Nephron progenitor cell (in vitro differentiated cells): ENCODE measurements at regions not wholly inside any gene's neighbourhood (a gene's known extent, or its start where the extent isn't known, plus 50 kb on each side); places are given as distances from the start of the nearest gene placed in this dataset.
A peak's percentile ranks its signal among the peaks of the same experiment; 100 is the strongest.
"Not testable (repeated sequence)": the region's sequence is repeated elsewhere in the genome, so short reads cannot be mapped to it uniquely, and the experiment has no call there.

Experiments used
- DNase-seq: peaks from one replicate; pipeline ENCODE4 v3.0.0; 2021
- H3K27ac Mint-ChIP-seq: 2 replicates; pipeline ENCODE4 v1.8.0; 2021; ENCODE audit warnings: mild to moderate bottlenecking, moderate library complexity, mixed read lengths
- H3K27me3 Mint-ChIP-seq: 2 replicates; pipeline ENCODE4 v1.8.0; 2021; ENCODE audit warnings: mild to moderate bottlenecking, low read depth, mixed read lengths; ENCODE audit not compliant: poor library complexity
- H3K36me3 Mint-ChIP-seq: 2 replicates; pipeline ENCODE4 v1.8.0; 2021; ENCODE audit warnings: low read depth, mixed read lengths
- H3K4me1 Mint-ChIP-seq: 2 replicates; pipeline ENCODE4 v1.8.0; 2021; ENCODE audit warnings: mixed read lengths
- H3K4me3 Mint-ChIP-seq: 2 replicates; pipeline ENCODE4 v1.8.0; 2021; ENCODE audit warnings: mild to moderate bottlenecking, moderate library complexity, mixed read lengths
- H3K9me3 Mint-ChIP-seq: 2 replicates; pipeline ENCODE4 v1.8.0; 2021; ENCODE audit warnings: mild to moderate bottlenecking, moderate library complexity, mixed read lengths
- TF ChIP-seq, protein P1 (sequence below): fragments of 200-600 bp; sonication (generic); IDR thresholded peaks from 2 replicates; pipeline ENCODE4 v1.5.0; 2021; ENCODE audit warnings: antibody characterized with exemption

DNA sequence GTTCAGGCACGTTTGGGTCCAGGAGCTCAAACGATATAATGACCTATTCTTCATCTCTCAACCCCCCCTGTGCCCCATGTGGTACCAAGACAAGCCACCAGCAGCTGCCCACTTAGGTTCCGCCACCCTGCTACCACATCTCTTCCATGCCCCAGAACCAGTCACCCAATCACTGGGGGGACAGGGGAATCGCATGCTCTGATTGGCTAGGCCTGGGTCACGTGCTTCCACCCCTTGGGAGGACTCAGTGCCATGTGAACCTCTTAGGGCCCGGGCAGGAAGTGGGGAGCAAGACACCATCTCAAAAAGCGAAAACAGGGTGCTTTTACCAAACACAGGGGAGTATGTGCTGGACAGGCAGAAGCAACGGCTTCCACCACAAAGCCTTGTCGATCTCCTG, 91.3 kb downstream of the KATNIP start:
- Mint-ChIP-seq H3K36me3 (peaks cover 12% of the 10 kb centered on the region), H3K4me1 (peaks cover 40% of the 10 kb centered on the region), H3K4me3 (no peak overlapping the region), H3K27ac (no peak overlapping the region), H3K27me3 (peaks cover 13% of the 10 kb centered on the region), H3K9me3 (no peaks in the 10 kb centered on the region)
- TF ChIP-seq, protein P1, sequence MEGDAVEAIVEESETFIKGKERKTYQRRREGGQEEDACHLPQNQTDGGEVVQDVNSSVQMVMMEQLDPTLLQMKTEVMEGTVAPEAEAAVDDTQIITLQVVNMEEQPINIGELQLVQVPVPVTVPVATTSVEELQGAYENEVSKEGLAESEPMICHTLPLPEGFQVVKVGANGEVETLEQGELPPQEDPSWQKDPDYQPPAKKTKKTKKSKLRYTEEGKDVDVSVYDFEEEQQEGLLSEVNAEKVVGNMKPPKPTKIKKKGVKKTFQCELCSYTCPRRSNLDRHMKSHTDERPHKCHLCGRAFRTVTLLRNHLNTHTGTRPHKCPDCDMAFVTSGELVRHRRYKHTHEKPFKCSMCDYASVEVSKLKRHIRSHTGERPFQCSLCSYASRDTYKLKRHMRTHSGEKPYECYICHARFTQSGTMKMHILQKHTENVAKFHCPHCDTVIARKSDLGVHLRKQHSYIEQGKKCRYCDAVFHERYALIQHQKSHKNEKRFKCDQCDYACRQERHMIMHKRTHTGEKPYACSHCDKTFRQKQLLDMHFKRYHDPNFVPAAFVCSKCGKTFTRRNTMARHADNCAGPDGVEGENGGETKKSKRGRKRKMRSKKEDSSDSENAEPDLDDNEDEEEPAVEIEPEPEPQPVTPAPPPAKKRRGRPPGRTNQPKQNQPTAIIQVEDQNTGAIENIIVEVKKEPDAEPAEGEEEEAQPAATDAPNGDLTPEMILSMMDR: no peak
- DNase-seq: no peak

- Mint-ChIP-seq H3K36me3 (peaks cover 12% of the 10 kb centered on the region), H3K4me1 (peaks cover 34% of the 10 kb centered on the region), H3K27me3 (peaks cover 13% of the 10 kb centered on the region)
- H3K27ac Mint-ChIP-seq, H3K4me3 Mint-ChIP-seq, DNase-seq, H3K9me3 Mint-ChIP-seq: not testable (repeated sequence)
Observed at GRCh38 chr16:27641734-27642415, 91.9 kb downstream of the KATNIP start.

DNA sequence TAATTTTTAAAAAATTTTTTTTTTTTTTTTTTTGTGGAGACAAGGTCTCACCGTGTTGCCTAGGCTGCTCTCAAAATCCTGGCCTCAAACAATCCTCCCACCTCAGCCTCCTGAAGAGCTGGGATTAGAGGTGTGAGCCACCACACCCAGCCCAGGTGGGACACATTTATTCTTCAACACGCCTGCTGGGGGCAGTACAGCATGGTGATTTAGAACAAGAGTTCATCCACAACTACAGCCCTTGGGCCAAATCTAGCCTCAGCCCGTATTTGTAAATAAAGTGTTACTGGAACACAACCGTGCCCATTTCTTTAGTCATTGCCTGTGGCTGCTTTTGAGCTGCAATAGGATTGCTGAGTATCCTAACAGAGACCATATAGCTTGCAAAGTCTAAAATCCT, 92.8 kb downstream of the KATNIP start:
- TF ChIP-seq, protein P1: no peak
- no peak overlapping the region for H3K27ac Mint-ChIP-seq
- H3K9me3 Mint-ChIP-seq: no peaks in the 10 kb centered on the region
- no peak for DNase-seq
- H3K4me3 Mint-ChIP-seq: no peak overlapping the region
- peaks cover 12% of the 10 kb centered on the region for H3K36me3 Mint-ChIP-seq
- H3K4me1 Mint-ChIP-seq: peaks cover 25% of the 10 kb centered on the region
- H3K27me3 Mint-ChIP-seq: peaks cover 9% of the 10 kb centered on the region

DNA sequence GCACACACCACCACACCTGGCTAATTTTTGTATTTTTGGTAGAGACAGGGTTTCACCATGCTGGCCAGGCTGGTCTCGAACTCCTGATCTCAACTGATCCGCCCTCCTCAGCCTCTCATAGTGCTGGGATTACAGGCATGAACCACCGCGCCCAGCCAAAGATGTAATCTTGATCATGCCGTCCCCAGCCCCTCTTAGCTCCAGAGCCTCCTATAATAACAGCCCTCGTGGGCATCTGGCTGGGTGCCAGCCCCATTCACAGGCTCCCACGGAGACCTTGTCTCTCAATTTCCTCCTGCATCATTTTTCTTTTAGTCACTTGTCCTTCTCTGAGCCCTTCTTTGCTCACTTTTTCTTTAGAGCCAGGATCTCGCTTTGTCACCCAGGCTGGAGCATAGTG, 94.2 kb downstream of the KATNIP start:
- peaks cover 7% of the 10 kb centered on the region for H3K27me3 Mint-ChIP-seq
- peaks cover 14% of the 10 kb centered on the region for H3K4me1 Mint-ChIP-seq
- H3K27ac Mint-ChIP-seq: peak overlapping the region; percentile 27
- DNase-seq: no peak
- H3K4me3 Mint-ChIP-seq: no peak overlapping the region
- TF ChIP-seq, protein P1: no peak
- H3K36me3 Mint-ChIP-seq: peaks cover 12% of the 10 kb centered on the region
- no peaks in the 10 kb centered on the region for H3K9me3 Mint-ChIP-seq

GRCh38 chr16:27645396-27645795, 95.5 kb downstream of the KATNIP start:
- Mint-ChIP-seq H3K27ac (no peak overlapping the region), H3K9me3 (no peaks in the 10 kb centered on the region), H3K4me3 (no peak overlapping the region), H3K27me3 (peaks cover 7% of the 10 kb centered on the region), H3K4me1 (peaks cover 2% of the 10 kb centered on the region), H3K36me3 (peaks cover 22% of the 10 kb centered on the region)
- TF ChIP-seq, protein P1: no peak
- no peak for DNase-seq

GRCh38 chr16:27646806-27647205, 96.9 kb downstream of the KATNIP start:
- Mint-ChIP-seq H3K4me3 (no peak overlapping the region), H3K27me3 (peaks cover 7% of the 10 kb centered on the region), H3K27ac (no peak overlapping the region), H3K36me3 (peaks cover 18% of the 10 kb centered on the region), H3K9me3 (no peaks in the 10 kb centered on the region), H3K4me1 (no peaks in the 10 kb centered on the region)
- no peak for DNase-seq
- TF ChIP-seq, protein P1: no peak
